DND-41 (cell line): ENCODE measurements at regions not wholly inside any gene's neighbourhood (a gene's known extent, or its start where the extent isn't known, plus 50 kb on each side); places are given as distances from the start of the nearest gene placed in this dataset.

Source experiments
- ATAC-seq: fragments of 200-7000 bp; cut with Tn5 transposase; 3 replicates; pipeline ENCODE4 v1.9.1; 2021; ENCODE audit warnings: low read depth; ENCODE audit not compliant: insufficient read depth
- DNase-seq: peaks from one replicate; pipeline ENCODE4 v3.0.0-alpha.2; 2020
- H2AFZ ChIP-seq: 2 replicates; pipeline ENCODE4 v1.6.0; 2012; ENCODE audit warnings: low read depth, low read length
- H3K27ac ChIP-seq: 2 replicates; pipeline ENCODE4 v1.5.1; 2012; ENCODE audit warnings: low read length, inconsistent platforms
- H3K27me3 ChIP-seq: fragments of 200-600 bp; sonication (generic); 2 replicates; pipeline ENCODE4 v1.6.0; 2012; ENCODE audit warnings: low read length, mild to moderate bottlenecking, inconsistent platforms; ENCODE audit not compliant: insufficient read depth, poor library complexity
- H3K36me3 ChIP-seq: 2 replicates; pipeline ENCODE4 v1.5.1; 2012; ENCODE audit warnings: low read length, inconsistent platforms; ENCODE audit not compliant: insufficient read depth
- H3K4me1 ChIP-seq: 2 replicates; pipeline ENCODE4 v1.5.1; 2012; ENCODE audit warnings: mild to moderate bottlenecking, low read length; ENCODE audit not compliant: insufficient read depth
- H3K4me2 ChIP-seq: 2 replicates; pipeline ENCODE4 v1.6.0; 2012; ENCODE audit warnings: mild to moderate bottlenecking, moderate library complexity, low read length, inconsistent platforms; ENCODE audit not compliant: insufficient read depth
- H3K4me3 ChIP-seq, 2 experiments: fragments of 200-600 bp in 1 of 2; shearing (Covaris generic) in 1 of 2; 2 replicates each; pipeline ENCODE4 v1.5.1; 2012 to 2016; ENCODE audit warnings: inconsistent platforms in 2 of 2, low read length in 2 of 2, mild to moderate bottlenecking in 2 of 2, low read depth in 1 of 2, moderate library complexity in 1 of 2
- H3K79me2 ChIP-seq: 2 replicates; pipeline ENCODE4 v1.6.0; 2012; ENCODE audit warnings: low read length, inconsistent platforms; ENCODE audit not compliant: insufficient read depth
- H3K9ac ChIP-seq: 2 replicates; pipeline ENCODE4 v1.6.0; 2012; ENCODE audit warnings: low read depth, mild to moderate bottlenecking, inconsistent platforms, low read length, moderate library complexity
- H3K9me3 ChIP-seq: 2 replicates; pipeline ENCODE4 v1.5.1; 2012; ENCODE audit warnings: low read length, moderate library complexity, mild to moderate bottlenecking, inconsistent platforms; ENCODE audit not compliant: insufficient read depth, severe bottlenecking
- H4K20me1 ChIP-seq: 2 replicates; pipeline ENCODE4 v1.6.0; 2012; ENCODE audit warnings: low read length; ENCODE audit not compliant: insufficient read depth
- EZH2 ChIP-seq: IDR thresholded peaks from 3 replicates; pipeline ENCODE4 v1.6.1; 2012; ENCODE audit warnings: borderline replicate concordance, low read depth, mild to moderate bottlenecking, moderate library complexity, low read length, inconsistent platforms; ENCODE audit not compliant: severe bottlenecking
- TF ChIP-seq, protein P1 (sequence below): IDR thresholded peaks from 2 replicates; pipeline ENCODE4 v1.5.1; 2012; ENCODE audit warnings: borderline replicate concordance, low read length, moderate library complexity, mild to moderate bottlenecking; ENCODE audit not compliant: poor library complexity, severe bottlenecking; ENCODE audit errors: extremely low read depth

DNA sequence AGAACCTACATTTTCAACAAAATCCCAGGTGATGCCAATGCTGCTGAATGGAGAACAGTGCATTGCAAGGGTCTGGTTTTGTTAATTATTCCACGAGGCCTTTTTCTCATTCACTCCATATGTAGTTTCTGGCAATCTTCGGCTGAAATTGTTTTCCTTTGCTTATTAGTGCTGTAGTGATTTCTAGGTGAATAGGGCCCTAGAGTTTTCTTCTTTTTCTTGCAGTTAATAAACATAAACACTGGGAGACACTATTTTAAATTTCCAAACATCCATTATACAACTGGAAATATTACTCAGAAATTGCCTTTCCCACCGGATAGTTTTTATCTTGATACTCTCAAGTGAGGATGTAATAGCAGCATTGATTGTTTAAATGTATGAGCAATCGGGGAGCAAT lies 435.6 kb downstream of the XPNPEP1 start:
- no peaks in the 10 kb centered on the region for H3K4me1 ChIP-seq
- H3K79me2 ChIP-seq, result no peaks in the 10 kb centered on the region
- H3K9me3 ChIP-seq, result no peaks in the 10 kb centered on the region
- no peak overlapping the region for H3K27ac ChIP-seq
- no peaks in the 10 kb centered on the region for H3K27me3 ChIP-seq
- no peak overlapping the region for H3K4me3 ChIP-seq
- ATAC-seq (no peak), DNase-seq (no peak)
- H3K4me2 ChIP-seq, result no peak overlapping the region
- H3K36me3 ChIP-seq, result no peaks in the 10 kb centered on the region
- no peak overlapping the region for H2AFZ ChIP-seq
- no peak overlapping the region for H3K9ac ChIP-seq
- no peak for TF ChIP-seq EZH2
- TF ChIP-seq, protein P1, sequence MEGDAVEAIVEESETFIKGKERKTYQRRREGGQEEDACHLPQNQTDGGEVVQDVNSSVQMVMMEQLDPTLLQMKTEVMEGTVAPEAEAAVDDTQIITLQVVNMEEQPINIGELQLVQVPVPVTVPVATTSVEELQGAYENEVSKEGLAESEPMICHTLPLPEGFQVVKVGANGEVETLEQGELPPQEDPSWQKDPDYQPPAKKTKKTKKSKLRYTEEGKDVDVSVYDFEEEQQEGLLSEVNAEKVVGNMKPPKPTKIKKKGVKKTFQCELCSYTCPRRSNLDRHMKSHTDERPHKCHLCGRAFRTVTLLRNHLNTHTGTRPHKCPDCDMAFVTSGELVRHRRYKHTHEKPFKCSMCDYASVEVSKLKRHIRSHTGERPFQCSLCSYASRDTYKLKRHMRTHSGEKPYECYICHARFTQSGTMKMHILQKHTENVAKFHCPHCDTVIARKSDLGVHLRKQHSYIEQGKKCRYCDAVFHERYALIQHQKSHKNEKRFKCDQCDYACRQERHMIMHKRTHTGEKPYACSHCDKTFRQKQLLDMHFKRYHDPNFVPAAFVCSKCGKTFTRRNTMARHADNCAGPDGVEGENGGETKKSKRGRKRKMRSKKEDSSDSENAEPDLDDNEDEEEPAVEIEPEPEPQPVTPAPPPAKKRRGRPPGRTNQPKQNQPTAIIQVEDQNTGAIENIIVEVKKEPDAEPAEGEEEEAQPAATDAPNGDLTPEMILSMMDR, result no peak
- H4K20me1 ChIP-seq, result no peaks in the 10 kb centered on the region

DNA sequence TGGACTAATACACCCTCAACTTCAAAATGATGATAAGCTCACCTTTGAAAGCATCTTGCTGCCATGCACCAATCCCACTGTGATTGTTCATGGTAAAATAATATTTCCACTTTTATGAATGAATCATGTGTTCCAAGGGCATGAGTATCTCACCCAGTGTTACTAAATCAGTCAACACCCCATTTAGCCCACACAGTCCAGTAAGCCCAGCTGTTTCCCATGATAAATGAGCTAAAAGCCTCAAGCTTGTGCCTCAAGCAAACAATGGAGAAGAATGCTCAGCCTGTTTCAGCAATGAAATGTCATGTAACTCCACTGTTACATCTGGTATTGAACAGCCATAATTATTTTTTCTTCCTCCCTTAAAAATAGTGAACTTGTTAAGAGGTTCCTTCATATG lies 442.5 kb downstream of the XPNPEP1 start:
- Histone ChIP-seq H3K27me3 (no peaks in the 10 kb centered on the region), H3K4me1 (no peaks in the 10 kb centered on the region), H3K79me2 (no peaks in the 10 kb centered on the region), H3K36me3 (no peaks in the 10 kb centered on the region), H3K9me3 (no peaks in the 10 kb centered on the region), H2AFZ (no peak overlapping the region), H3K27ac (no peak overlapping the region), H3K4me3 (no peak overlapping the region), H3K9ac (no peak overlapping the region), H3K4me2 (no peak overlapping the region), H4K20me1 (no peaks in the 10 kb centered on the region)
- TF ChIP-seq, protein P1, result no peak
- TF ChIP-seq EZH2, result no peak
- DNase-seq (no peak), ATAC-seq (no peak)

DNA sequence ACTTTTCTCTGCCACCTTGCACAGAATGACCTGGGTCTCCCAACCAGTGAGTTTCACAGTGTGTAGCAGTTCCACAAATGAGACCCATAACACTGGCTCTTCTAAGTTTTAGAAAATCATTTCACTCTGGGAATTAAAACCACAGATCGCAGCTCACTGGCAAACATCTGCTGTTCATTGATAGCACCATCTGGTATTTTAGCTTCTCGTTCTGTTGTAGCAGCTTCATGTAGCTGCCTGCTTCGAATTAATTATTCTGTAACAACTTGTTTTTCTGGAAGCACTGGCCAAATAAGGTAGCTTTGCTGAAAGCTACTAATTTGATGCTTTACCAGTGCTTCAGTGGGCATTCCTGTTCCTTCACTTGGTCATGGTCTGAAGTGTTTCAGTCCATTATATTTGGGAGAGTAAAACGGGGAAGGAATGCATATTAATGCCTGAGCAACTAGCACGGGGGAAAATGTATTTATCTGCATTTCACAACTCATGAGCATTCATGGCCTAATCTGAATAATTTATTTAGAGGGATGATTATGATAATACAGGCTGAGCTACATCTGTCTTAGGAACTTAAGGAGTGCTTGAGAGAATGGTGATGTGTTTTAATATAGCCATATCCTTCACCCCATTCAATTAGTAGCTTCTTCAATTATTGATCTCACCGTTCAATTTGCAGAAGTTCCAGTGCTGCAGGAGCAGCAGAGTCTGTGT lies 447.4 kb downstream of the XPNPEP1 start:
- H3K79me2 ChIP-seq, result no peaks in the 10 kb centered on the region
- no peaks in the 10 kb centered on the region for H3K9me3 ChIP-seq
- DNase-seq (no peak), ATAC-seq (no peak)
- no peaks in the 10 kb centered on the region for H3K4me1 ChIP-seq
- H3K27ac ChIP-seq, result no peak overlapping the region
- H2AFZ ChIP-seq, result no peak overlapping the region
- no peak overlapping the region for H3K9ac ChIP-seq
- TF ChIP-seq, protein P1, result no peak
- TF ChIP-seq EZH2, result no peak
- H3K4me3 ChIP-seq, result no peak overlapping the region
- H3K4me2 ChIP-seq, result no peak overlapping the region
- H3K36me3 ChIP-seq, result no peaks in the 10 kb centered on the region
- H4K20me1 ChIP-seq, result no peaks in the 10 kb centered on the region
- no peaks in the 10 kb centered on the region for H3K27me3 ChIP-seq
